Activated T-helper 9 cell treated with anti-CD3 and anti-CD28 coated beads, Interleukin-2, amount 50 U/mL, for 16 hours (primary cell): ENCODE measurements at regions not wholly inside any gene's neighbourhood (a gene's known extent, or its start where the extent isn't known, plus 50 kb on each side); places are given as distances from the start of the nearest gene placed in this dataset.
"Not testable (repeated sequence)": the region's sequence is repeated elsewhere in the genome, so short reads cannot be mapped to it uniquely, and the experiment has no call there.

Experiments
- DNase-seq: peaks from one replicate; pipeline ENCODE4 v3.0.0-alpha.2; 2020; ENCODE audit warnings: low read depth

GRCh38 chr11:81569999-81570398 is 1163.7 kb downstream of the FAM181B start:
- no peak for DNase-seq

GRCh38 chr11:81568918-81569317 is 1164.7 kb downstream of the FAM181B start:
- no peak for DNase-seq

- no peak for DNase-seq
Observed at GRCh38 chr11:81548123-81548522, 1185.5 kb downstream of the FAM181B start.

GRCh38 chr11:81539806-81540205 is 1193.9 kb downstream of the FAM181B start:
- not testable (repeated sequence) for DNase-seq

GRCh38 chr11:81515566-81515965 is 1218.1 kb downstream of the FAM181B start:
- no peak for DNase-seq

GRCh38 chr11:81497202-81497804 is 1236.4 kb downstream of the FAM181B start:
- DNase-seq = no peak

- DNase-seq = no peak
Observed at GRCh38 chr11:81496601-81497000, 1237.1 kb downstream of the FAM181B start.

- DNase-seq = no peak
Observed at GRCh38 chr11:81495699-81496292, 1237.9 kb downstream of the FAM181B start.

- no peak for DNase-seq
Observed at GRCh38 chr11:81494431-81494830, 1239.2 kb downstream of the FAM181B start.

GRCh38 chr11:81492923-81493445 is 1240.7 kb downstream of the FAM181B start:
- DNase-seq = no peak

GRCh38 chr11:81487109-81487508 is 1246.6 kb downstream of the FAM181B start:
- no peak for DNase-seq

- DNase-seq = no peak
Observed at GRCh38 chr11:81484196-81484595, 1249.5 kb downstream of the FAM181B start.

- DNase-seq = no peak
Observed at GRCh38 chr11:81477277-81477676, 1256.4 kb downstream of the FAM181B start.

GRCh38 chr11:81476345-81476744 is 1257.3 kb downstream of the FAM181B start:
- DNase-seq = no peak

GRCh38 chr11:81472646-81473045 is 1261.0 kb downstream of the FAM181B start:
- DNase-seq = no peak

GRCh38 chr11:81470446-81470845 is 1263.2 kb downstream of the FAM181B start:
- DNase-seq = no peak

GRCh38 chr11:81459766-81460306 is 1273.8 kb downstream of the FAM181B start:
- DNase-seq = no peak

GRCh38 chr11:81449588-81450156 is 1284.0 kb downstream of the FAM181B start:
- DNase-seq = no peak

- DNase-seq = no peak
Observed at GRCh38 chr11:81444297-81444696, 1289.4 kb downstream of the FAM181B start.

GRCh38 chr11:81432333-81432732 is 1301.3 kb downstream of the FAM181B start:
- DNase-seq = no peak

- no peak for DNase-seq
Observed at GRCh38 chr11:81424822-81425221, 1308.8 kb downstream of the FAM181B start.

- no peak for DNase-seq
Observed at GRCh38 chr11:81422402-81422801, 1311.3 kb downstream of the FAM181B start.

- DNase-seq = no peak
Observed at GRCh38 chr11:81421251-81421860, 1312.3 kb downstream of the FAM181B start.
